SK-N-SH treated with all-trans-retinoic acid at 6 μM for 48 hours (cell line): ENCODE measurements at regions not wholly inside any gene's neighbourhood (a gene's known extent, or its start where the extent isn't known, plus 50 kb on each side); places are given as distances from the start of the nearest gene placed in this dataset.

ENCODE experiments used
- OSR1 ChIP-seq: fragments of 250-450 bp; sonication (Bioruptor Pico); IDR thresholded peaks from 2 replicates; pipeline ENCODE4 v1.8.0; 2022; ENCODE audit warnings: moderate library complexity, mild to moderate bottlenecking, inconsistent platforms
- RARB ChIP-seq: fragments of 250-450 bp; sonication (Bioruptor Pico); IDR thresholded peaks from 2 replicates; pipeline ENCODE4 v1.8.0; 2021; ENCODE audit warnings: mild to moderate bottlenecking, moderate library complexity
- TOX ChIP-seq: fragments of 250-450 bp; sonication (Bioruptor Pico); IDR thresholded peaks from 2 replicates; pipeline ENCODE4 v1.8.0; 2021; ENCODE audit warnings: mild to moderate bottlenecking, moderate library complexity, borderline replicate concordance
- ZFP3 ChIP-seq: fragments of 250-450 bp; sonication (Bioruptor Pico); IDR thresholded peaks from 2 replicates; pipeline ENCODE4 v1.5.0; 2020; ENCODE audit warnings: mild to moderate bottlenecking, moderate library complexity
- ZFP30 ChIP-seq: fragments of 450-650 bp; formaldehyde crosslinking; IDR thresholded peaks from 2 replicates; pipeline ENCODE4 v1.5.0; 2022; ENCODE audit warnings: mild to moderate bottlenecking, moderate library complexity
- ZNF70 ChIP-seq: fragments of 450-650 bp; formaldehyde crosslinking; IDR thresholded peaks from 2 replicates; pipeline ENCODE4 v1.5.0; 2020; ENCODE audit warnings: mild to moderate bottlenecking, moderate library complexity
- TF ChIP-seq, protein P1 (sequence below): fragments of 250-450 bp; sonication (Bioruptor Pico); IDR thresholded peaks from 2 replicates; pipeline ENCODE4 v1.8.0; 2020; ENCODE audit warnings: mild to moderate bottlenecking, moderate library complexity, borderline replicate concordance
- TF ChIP-seq, protein P2 (sequence below): fragments of 250-450 bp; sonication (Bioruptor Pico); IDR thresholded peaks from 2 replicates; pipeline ENCODE4 v1.5.1; 2020; ENCODE audit warnings: low read depth, mild to moderate bottlenecking, moderate library complexity
- TF ChIP-seq, protein P3 (sequence below): fragments of 250-450 bp; sonication (Bioruptor Pico); IDR thresholded peaks from 2 replicates; pipeline ENCODE4 v1.8.0; 2021; ENCODE audit warnings: low read depth, mild to moderate bottlenecking, moderate library complexity, borderline replicate concordance
- TF ChIP-seq, protein P4 (sequence below): fragments of 250-450 bp; sonication (Bioruptor Pico); IDR thresholded peaks from 2 replicates; pipeline ENCODE4 v1.5.0; 2020; ENCODE audit warnings: mild to moderate bottlenecking, moderate library complexity

DNA sequence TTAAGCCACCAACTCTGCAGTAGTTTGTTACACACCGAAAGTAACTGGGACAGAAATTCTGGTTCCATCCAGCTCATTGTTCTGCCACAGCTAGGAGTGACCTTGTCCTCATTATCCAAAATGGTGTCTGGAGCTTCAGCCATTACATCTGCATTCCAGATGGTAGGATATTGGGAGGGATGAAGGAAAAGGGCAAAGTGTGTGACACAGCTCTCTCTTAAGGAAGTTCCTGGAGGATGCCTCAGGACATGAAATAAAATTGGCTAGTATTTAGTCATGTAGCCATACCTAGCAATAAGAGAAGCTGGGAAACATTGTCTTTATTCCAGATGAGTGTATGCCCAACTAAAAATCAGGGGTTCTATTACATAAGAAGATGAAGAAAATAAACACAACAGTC, 262.0 kb downstream of the BCOR start:
- TF ChIP-seq ZFP3 (CRISPR knock-in tag) (no peak), ZNF70 (no peak), ZFP30 (CRISPR knock-in tag) (no peak), OSR1 (no peak), RARB (CRISPR knock-in tag) (no peak), TOX (no peak)
- TF ChIP-seq, protein P1, sequence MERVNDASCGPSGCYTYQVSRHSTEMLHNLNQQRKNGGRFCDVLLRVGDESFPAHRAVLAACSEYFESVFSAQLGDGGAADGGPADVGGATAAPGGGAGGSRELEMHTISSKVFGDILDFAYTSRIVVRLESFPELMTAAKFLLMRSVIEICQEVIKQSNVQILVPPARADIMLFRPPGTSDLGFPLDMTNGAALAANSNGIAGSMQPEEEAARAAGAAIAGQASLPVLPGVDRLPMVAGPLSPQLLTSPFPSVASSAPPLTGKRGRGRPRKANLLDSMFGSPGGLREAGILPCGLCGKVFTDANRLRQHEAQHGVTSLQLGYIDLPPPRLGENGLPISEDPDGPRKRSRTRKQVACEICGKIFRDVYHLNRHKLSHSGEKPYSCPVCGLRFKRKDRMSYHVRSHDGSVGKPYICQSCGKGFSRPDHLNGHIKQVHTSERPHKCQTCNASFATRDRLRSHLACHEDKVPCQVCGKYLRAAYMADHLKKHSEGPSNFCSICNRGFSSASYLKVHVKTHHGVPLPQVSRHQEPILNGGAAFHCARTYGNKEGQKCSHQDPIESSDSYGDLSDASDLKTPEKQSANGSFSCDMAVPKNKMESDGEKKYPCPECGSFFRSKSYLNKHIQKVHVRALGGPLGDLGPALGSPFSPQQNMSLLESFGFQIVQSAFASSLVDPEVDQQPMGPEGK (CRISPR knock-in tag): no peak
- TF ChIP-seq, protein P2, sequence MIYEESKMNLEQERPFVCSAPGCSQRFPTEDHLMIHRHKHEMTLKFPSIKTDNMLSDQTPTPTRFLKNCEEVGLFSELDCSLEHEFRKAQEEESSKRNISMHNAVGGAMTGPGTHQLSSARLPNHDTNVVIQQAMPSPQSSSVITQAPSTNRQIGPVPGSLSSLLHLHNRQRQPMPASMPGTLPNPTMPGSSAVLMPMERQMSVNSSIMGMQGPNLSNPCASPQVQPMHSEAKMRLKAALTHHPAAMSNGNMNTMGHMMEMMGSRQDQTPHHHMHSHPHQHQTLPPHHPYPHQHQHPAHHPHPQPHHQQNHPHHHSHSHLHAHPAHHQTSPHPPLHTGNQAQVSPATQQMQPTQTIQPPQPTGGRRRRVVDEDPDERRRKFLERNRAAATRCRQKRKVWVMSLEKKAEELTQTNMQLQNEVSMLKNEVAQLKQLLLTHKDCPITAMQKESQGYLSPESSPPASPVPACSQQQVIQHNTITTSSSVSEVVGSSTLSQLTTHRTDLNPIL (CRISPR knock-in tag): no peak
- TF ChIP-seq, protein P3, sequence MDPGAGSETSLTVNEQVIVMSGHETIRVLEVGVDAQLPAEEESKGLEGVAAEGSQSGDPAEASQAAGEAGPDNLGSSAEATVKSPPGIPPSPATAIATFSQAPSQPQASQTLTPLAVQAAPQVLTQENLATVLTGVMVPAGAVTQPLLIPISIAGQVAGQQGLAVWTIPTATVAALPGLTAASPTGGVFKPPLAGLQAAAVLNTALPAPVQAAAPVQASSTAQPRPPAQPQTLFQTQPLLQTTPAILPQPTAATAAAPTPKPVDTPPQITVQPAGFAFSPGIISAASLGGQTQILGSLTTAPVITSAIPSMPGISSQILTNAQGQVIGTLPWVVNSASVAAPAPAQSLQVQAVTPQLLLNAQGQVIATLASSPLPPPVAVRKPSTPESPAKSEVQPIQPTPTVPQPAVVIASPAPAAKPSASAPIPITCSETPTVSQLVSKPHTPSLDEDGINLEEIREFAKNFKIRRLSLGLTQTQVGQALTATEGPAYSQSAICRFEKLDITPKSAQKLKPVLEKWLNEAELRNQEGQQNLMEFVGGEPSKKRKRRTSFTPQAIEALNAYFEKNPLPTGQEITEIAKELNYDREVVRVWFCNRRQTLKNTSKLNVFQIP (CRISPR knock-in tag): no peak
- TF ChIP-seq, protein P4, sequence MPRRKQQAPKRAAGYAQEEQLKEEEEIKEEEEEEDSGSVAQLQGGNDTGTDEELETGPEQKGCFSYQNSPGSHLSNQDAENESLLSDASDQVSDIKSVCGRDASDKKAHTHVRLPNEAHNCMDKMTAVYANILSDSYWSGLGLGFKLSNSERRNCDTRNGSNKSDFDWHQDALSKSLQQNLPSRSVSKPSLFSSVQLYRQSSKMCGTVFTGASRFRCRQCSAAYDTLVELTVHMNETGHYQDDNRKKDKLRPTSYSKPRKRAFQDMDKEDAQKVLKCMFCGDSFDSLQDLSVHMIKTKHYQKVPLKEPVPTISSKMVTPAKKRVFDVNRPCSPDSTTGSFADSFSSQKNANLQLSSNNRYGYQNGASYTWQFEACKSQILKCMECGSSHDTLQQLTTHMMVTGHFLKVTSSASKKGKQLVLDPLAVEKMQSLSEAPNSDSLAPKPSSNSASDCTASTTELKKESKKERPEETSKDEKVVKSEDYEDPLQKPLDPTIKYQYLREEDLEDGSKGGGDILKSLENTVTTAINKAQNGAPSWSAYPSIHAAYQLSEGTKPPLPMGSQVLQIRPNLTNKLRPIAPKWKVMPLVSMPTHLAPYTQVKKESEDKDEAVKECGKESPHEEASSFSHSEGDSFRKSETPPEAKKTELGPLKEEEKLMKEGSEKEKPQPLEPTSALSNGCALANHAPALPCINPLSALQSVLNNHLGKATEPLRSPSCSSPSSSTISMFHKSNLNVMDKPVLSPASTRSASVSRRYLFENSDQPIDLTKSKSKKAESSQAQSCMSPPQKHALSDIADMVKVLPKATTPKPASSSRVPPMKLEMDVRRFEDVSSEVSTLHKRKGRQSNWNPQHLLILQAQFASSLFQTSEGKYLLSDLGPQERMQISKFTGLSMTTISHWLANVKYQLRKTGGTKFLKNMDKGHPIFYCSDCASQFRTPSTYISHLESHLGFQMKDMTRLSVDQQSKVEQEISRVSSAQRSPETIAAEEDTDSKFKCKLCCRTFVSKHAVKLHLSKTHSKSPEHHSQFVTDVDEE (CRISPR knock-in tag): no peak
